Ovary (tissue), 7 donors: ENCODE measurements at regions not wholly inside any gene's neighbourhood (a gene's known extent, or its start where the extent isn't known, plus 50 kb on each side); places are given as distances from the start of the nearest gene placed in this dataset.
"Not testable (repeated sequence)": the region's sequence is repeated elsewhere in the genome, so short reads cannot be mapped to it uniquely, and the experiment has no call there.

ENCODE experiments used
- DNase-seq, 5 donors: peaks; one replicate each; pipeline ENCODE4 v3.0.0-alpha.2; 2019 to 2020
- H3K27ac ChIP-seq, 2 donors: fragments of 200-600 bp; one replicate each; pipeline versions ENCODE4 v1.5.1 to v1.8.0; 2019 to 2022
- H3K27me3 ChIP-seq: fragments of 200-600 bp; one replicate; pipeline ENCODE4 v1.8.0; 2022
- H3K36me3 ChIP-seq: fragments of 200-600 bp; sonication (generic); one replicate; pipeline ENCODE4 v1.5.1; 2019
- H3K4me1 ChIP-seq: one replicate; pipeline ENCODE4 v1.8.1; 2013; ENCODE audit warnings: mild to moderate bottlenecking, moderate library complexity; ENCODE audit not compliant: insufficient read depth
- H3K4me3 ChIP-seq: fragments of 200-600 bp; sonication (generic); one replicate; pipeline ENCODE4 v1.5.1; 2017
- H3K9me3 ChIP-seq, 2 donors: fragments of 200-600 bp in 1 of 2; sonication (generic) in 1 of 2; one replicate each; pipeline versions ENCODE4 v1.5.1 to v1.8.1; 2013 to 2019; ENCODE audit warnings: mild to moderate bottlenecking in 1 of 2, moderate library complexity in 1 of 2
- EP300 ChIP-seq: sonication (generic); formaldehyde crosslinking; IDR thresholded peaks from one replicate; pipeline ENCODE4 v1.6.1; 2017; ENCODE audit warnings: antibody characterized with exemption
- POLR2A ChIP-seq: fragments of 450-650 bp; IDR thresholded peaks from one replicate; pipeline ENCODE4 v1.6.1; 2017; ENCODE audit warnings: antibody characterized with exemption, mild to moderate bottlenecking, moderate library complexity
- WGBS, 3 donors: extraction: QIAGEN DNeasy Blood & Tissue Kit in 1 of 3; methylation state at CpG; one replicate each; pipeline versions ENCODE4 v1.1.5 to v1.1.7; 2013 to 2017; 5-methylcytosine and 5-hydroxymethylcytosine counted together
- intact Hi-C, 4 donors: fragments of 100-400 bp; cut with DNase I; formaldehyde crosslinking; loops; one replicate each; pipeline versions ENCODE4 v1.11.0 to v1.15.1; 2022 to 2023
- TF ChIP-seq, protein P1 (sequence below), 3 donors: fragments of 450-650 bp in 2 of 3; fragments of 200-600 bp in 1 of 3; IDR thresholded peaks; one replicate each; pipeline versions ENCODE4 v1.5.1 to v1.8.0; 2016 to 2022; ENCODE audit warnings: antibody characterized with exemption in 3 of 3, mild to moderate bottlenecking in 1 of 3
- donor health status: DM: no; HTN: no; CAD: no; lungs with moderate emphysema.
- donor health status: DM: no; HTN: no; CAD: no.
- donor health status: Bipolar disorder and iron deficiency.
- donor health status: DM: no; HTN: no; CAD: no.
- donor health status: DM: yes; HTN: yes; CAD: no.

DNA sequence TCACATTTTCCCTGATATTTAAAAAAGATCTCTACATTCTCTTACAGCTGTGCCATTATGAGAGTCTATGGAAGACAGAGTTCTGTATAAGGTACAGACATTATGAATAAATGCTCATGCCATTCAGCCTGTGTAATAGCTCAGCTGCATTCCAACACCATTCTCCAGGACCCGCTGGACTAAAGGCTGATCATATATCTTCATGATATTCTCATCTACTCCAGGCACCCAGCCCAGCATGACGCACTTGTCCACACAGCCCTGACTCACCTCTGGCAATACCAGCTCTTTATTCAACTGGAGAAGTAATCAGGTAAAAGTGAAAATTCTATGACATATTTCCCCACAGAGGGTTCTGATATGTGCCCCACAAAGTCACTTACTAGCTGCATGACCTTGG, 437.5 kb upstream of the FGF16 start:
- Histone ChIP-seq H3K27me3 (no peaks in the 10 kb centered on the region), H3K27ac (no peak overlapping the region), H3K4me3 (no peak overlapping the region), H3K36me3 (no peaks in the 10 kb centered on the region), H3K9me3 (no peaks in the 10 kb centered on the region), H3K4me1 (no peaks in the 10 kb centered on the region)
- intact Hi-C loops: no loop called here
- 20 to 30% (median 24%) methylated on average over 2 of the region's 2 CpGs for WGBS, 3 donors
- no peak for DNase-seq
- TF ChIP-seq EP300: no peak
- TF ChIP-seq, protein P1, sequence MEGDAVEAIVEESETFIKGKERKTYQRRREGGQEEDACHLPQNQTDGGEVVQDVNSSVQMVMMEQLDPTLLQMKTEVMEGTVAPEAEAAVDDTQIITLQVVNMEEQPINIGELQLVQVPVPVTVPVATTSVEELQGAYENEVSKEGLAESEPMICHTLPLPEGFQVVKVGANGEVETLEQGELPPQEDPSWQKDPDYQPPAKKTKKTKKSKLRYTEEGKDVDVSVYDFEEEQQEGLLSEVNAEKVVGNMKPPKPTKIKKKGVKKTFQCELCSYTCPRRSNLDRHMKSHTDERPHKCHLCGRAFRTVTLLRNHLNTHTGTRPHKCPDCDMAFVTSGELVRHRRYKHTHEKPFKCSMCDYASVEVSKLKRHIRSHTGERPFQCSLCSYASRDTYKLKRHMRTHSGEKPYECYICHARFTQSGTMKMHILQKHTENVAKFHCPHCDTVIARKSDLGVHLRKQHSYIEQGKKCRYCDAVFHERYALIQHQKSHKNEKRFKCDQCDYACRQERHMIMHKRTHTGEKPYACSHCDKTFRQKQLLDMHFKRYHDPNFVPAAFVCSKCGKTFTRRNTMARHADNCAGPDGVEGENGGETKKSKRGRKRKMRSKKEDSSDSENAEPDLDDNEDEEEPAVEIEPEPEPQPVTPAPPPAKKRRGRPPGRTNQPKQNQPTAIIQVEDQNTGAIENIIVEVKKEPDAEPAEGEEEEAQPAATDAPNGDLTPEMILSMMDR (IDR thresholded peaks at IDR 0.05): no peak

DNA sequence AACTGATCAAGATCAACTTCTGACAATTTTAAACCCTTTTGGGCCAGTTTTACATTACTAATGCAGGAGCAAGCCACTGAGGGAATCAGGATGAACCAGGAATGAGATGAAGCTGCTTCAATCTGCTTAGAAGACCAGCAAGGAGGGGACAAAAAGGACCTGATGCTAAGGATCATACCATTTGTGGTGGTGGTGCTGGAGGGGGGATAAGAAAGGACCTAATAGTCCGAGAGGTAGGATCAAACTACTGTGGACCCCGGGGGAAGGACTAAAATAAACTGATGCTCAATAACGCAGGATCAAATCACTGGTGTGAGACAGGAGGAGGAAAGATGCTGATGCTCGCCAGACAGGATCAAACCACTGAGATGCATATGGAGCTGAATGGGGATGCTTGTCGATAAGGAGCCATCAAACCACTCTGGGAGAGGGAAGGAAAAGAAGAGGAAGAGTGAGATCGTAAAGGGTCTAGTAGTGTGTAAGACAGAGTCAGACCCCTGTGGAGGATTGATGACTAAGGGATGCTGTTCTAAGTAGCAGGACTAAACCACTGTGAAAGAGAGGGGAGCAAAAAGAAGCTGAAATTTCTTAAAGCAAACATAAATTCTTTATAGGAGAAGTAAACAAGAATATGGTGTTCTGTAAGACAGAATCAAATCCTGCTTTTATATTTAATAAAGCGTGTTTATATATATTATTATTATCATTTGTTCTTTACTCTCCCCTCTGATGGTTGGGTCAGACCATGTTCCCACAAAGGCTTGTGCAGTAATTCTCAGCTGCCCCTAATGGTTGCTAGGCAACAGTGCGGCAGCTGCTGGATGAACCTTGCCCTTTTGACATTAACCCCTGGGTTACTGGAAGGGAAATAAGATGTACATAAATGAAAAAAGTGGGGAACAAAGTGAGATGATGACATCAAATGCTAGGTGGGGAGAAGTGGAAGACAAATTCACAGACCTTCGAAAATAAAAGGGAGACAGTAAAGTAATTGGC, 432.5 kb upstream of the FGF16 start:
- Histone ChIP-seq H3K4me1 (no peaks in the 10 kb centered on the region), H3K9me3 (no peaks in the 10 kb centered on the region), H3K4me3 (no peak overlapping the region), H3K27ac (no peak overlapping the region), H3K27me3 (no peaks in the 10 kb centered on the region), H3K36me3 (no peaks in the 10 kb centered on the region)
- WGBS, 3 donors: 27 to 41% (median 29%) methylated on average over 9 of the region's 9 CpGs
- DNase-seq: no peak
- TF ChIP-seq, protein P1 (IDR thresholded peaks at IDR 0.05): no peak
- no peak for TF ChIP-seq EP300
- TF ChIP-seq POLR2A: no peak
- intact Hi-C loops: no loop called here

DNA sequence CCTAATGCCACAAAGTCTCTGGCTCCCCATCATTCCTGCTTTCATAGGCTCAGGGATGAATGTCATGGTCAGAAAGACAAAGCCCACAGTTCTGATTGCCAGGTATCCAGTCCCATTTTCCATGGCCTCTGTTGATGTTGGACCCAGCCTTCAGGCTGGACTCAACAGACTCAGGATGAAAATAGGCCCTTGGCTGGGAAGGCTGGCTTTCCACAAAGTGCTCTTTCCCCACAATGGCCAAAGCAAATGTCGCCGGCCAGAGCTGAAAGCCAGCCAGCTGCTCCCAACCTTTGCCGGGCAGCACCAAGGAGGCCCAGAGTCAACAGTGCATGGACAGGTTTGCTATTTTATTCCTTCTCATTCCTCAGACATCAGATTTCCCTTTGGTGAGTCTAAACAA, 430.1 kb upstream of the FGF16 start:
- TF ChIP-seq POLR2A (no peak), EP300 (no peak)
- TF ChIP-seq, protein P1 (IDR thresholded peaks at IDR 0.05): no peak
- H3K27ac ChIP-seq: no peak overlapping the region
- no peak overlapping the region for H3K4me3 ChIP-seq
- H3K27me3 ChIP-seq: no peaks in the 10 kb centered on the region
- H3K36me3 ChIP-seq: no peaks in the 10 kb centered on the region
- H3K9me3 ChIP-seq: no peaks in the 10 kb centered on the region
- no peaks in the 10 kb centered on the region for H3K4me1 ChIP-seq
- no peak for DNase-seq
- intact Hi-C loops: no loop called here
- WGBS, 3 donors: 57 to 78% (median 75%) methylated on average over 3 of the region's 3 CpGs

DNA sequence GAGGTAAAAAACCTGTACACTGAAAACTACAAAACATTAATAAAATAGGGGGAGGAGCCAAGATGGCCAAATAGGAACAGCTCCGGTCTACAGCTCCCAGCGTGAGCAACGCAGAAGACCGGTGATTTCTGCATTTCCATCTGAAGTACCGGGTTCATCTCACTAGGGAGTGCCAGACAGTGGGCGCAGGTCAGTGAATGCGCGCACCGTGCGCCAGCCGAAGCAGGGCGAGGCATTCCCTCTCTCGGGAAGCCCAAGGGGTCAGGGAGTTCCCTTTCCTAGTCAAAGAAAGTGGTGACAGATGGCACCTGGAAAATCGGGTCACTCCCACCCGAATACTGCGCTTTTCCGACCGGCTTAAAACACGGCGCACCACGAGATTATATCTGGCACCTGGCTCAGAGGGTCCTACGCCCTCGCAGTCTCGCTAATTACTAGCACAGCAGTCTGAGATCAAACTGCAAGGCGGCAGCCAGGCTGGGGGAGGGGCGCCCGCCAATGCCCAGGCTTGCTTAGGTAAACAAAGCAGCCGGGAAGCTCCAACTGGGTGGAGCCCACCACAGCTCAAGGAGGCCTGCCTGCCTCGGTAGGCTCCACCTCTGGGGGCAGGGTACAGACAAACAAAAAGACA, 400.9 kb upstream of the FGF16 start:
- DNase-seq, H3K36me3 ChIP-seq, H3K27me3 ChIP-seq, H3K4me1 ChIP-seq, intact Hi-C loops, H3K4me3 ChIP-seq, H3K27ac ChIP-seq, H3K9me3 ChIP-seq: not testable (repeated sequence)
- WGBS, 3 donors: 24 to 38% (median 30%) methylated on average over 29 of the region's 29 CpGs

DNA sequence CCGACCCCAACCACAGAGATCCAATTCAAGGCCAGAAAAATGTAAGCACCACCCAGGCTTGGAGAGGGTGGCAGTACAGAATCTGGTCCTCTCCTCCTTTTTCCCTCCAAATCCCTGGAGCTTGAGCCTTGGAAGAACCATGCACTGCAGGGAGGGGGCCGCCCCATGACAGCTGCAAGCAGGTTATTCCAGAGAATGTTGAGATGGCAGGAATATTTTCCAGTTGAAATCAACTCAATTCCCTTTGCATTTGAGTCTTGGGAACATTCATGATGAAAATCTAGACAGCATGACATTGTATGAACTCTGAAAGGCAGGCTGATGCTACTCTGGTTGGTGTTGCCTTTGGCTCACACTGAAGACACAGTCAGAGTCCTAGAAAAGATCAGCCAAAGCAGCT, 386.6 kb upstream of the FGF16 start:
- no peak overlapping the region for H3K4me3 ChIP-seq
- DNase-seq: no peak
- intact Hi-C loops: no loop called here
- H3K27ac ChIP-seq: no peak overlapping the region
- WGBS, 3 donors: 42 to 61% (median 42%) methylated on average over 2 of the region's 2 CpGs
- no peaks in the 10 kb centered on the region for H3K9me3 ChIP-seq
- H3K36me3 ChIP-seq: no peaks in the 10 kb centered on the region
- TF ChIP-seq, protein P1 (IDR thresholded peaks at IDR 0.05): no peak
- TF ChIP-seq EP300: no peak
- TF ChIP-seq POLR2A: no peak
- no peaks in the 10 kb centered on the region for H3K4me1 ChIP-seq
- no peaks in the 10 kb centered on the region for H3K27me3 ChIP-seq
